Uterus (tissue), 3 donors: ENCODE measurements at regions not wholly inside any gene's neighbourhood (a gene's known extent, or its start where the extent isn't known, plus 50 kb on each side); places are given as distances from the start of the nearest gene placed in this dataset.

Source experiments
- DNase-seq, 2 donors: peaks; one replicate each; pipeline ENCODE4 v3.0.0-alpha.2; 2019 to 2020
- H3K27ac ChIP-seq, 2 donors: fragments of 200-600 bp; sonication (generic); 1 replicate in 1 of 2; 2 replicates in 1 of 2; pipeline ENCODE4 v1.5.1; 2016 to 2018
- H3K27me3 ChIP-seq, 2 donors: fragments of 200-600 bp; sonication (generic); one replicate each; pipeline ENCODE4 v1.5.1; 2018 to 2019; ENCODE audit warnings: control low read depth in 1 of 2
- H3K36me3 ChIP-seq, 2 donors: fragments of 200-600 bp; sonication (generic); one replicate each; pipeline ENCODE4 v1.5.1; 2019; ENCODE audit warnings: control low read depth in 1 of 2
- H3K4me1 ChIP-seq, 2 donors: fragments of 200-600 bp; sonication (generic); one replicate each; pipeline ENCODE4 v1.5.1; 2018 to 2019; ENCODE audit warnings: control low read depth in 1 of 2
- H3K4me3 ChIP-seq, 2 donors: fragments of 200-600 bp; sonication (generic); 1 replicate in 1 of 2; 2 replicates in 1 of 2; pipeline ENCODE4 v1.5.1; 2018 to 2019; ENCODE audit warnings: mild to moderate bottlenecking in 1 of 2
- H3K9me3 ChIP-seq, 2 donors: fragments of 200-600 bp; sonication (generic); one replicate each; pipeline ENCODE4 v1.5.1; 2019; ENCODE audit warnings: control low read depth in 1 of 2
- POLR2A ChIP-seq, 2 donors: fragments of 450-650 bp; IDR thresholded peaks; one replicate each; pipeline ENCODE4 v1.6.1; 2016; ENCODE audit warnings: antibody characterized with exemption in 2 of 2, mild to moderate bottlenecking in 1 of 2, moderate library complexity in 1 of 2
- intact Hi-C: fragments of 100-400 bp; cut with DNase I; formaldehyde crosslinking; loops from one replicate; pipeline ENCODE4 v1.15.1; 2023; ENCODE audit warnings: low total_unique reads
- TF ChIP-seq, protein P1 (sequence below), 4 experiments: fragments of 200-600 bp in 2 of 4; fragments of 450-650 bp in 2 of 4; sonication (generic) in 2 of 4; IDR thresholded peaks; one replicate each; pipeline ENCODE4 v1.5.1; 2016 to 2019; ENCODE audit warnings: antibody characterized with exemption in 4 of 4, mild to moderate bottlenecking in 2 of 4, moderate library complexity in 1 of 4
- donor health status: DM: yes; HTN: yes; CAD: no.

DNA sequence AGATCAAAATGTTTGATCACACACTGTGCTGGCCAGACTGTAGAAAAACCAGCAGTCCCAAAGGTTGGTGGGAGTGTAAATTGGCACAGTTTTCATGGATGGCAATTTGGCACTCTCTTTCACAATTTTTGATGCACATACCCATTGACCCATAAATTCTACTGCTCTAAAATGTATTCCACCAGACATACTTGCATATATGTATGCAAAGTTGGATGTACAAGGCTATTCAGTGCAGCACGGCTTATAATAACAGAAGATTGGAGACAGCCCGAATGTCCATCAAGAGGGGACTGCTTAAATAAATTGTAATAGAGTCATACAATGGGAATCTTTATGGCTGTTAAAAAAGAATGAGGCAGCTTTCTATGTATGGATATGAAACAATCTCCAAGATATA lies 101.7 kb upstream of the TOP1 start:
- no peaks in the 10 kb centered on the region for H3K36me3 ChIP-seq
- no peak for DNase-seq
- no peak overlapping the region for H3K4me3 ChIP-seq
- no peak overlapping the region for H3K27ac ChIP-seq
- H3K9me3 ChIP-seq: no peaks in the 10 kb centered on the region
- intact Hi-C loops: no loop called here
- no peaks in the 10 kb centered on the region for H3K4me1 ChIP-seq
- TF ChIP-seq POLR2A (IDR thresholded peaks at IDR 0.05): no peak
- TF ChIP-seq, protein P1, sequence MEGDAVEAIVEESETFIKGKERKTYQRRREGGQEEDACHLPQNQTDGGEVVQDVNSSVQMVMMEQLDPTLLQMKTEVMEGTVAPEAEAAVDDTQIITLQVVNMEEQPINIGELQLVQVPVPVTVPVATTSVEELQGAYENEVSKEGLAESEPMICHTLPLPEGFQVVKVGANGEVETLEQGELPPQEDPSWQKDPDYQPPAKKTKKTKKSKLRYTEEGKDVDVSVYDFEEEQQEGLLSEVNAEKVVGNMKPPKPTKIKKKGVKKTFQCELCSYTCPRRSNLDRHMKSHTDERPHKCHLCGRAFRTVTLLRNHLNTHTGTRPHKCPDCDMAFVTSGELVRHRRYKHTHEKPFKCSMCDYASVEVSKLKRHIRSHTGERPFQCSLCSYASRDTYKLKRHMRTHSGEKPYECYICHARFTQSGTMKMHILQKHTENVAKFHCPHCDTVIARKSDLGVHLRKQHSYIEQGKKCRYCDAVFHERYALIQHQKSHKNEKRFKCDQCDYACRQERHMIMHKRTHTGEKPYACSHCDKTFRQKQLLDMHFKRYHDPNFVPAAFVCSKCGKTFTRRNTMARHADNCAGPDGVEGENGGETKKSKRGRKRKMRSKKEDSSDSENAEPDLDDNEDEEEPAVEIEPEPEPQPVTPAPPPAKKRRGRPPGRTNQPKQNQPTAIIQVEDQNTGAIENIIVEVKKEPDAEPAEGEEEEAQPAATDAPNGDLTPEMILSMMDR (IDR thresholded peaks at IDR 0.05): no peak
- no peaks in the 10 kb centered on the region for H3K27me3 ChIP-seq

DNA sequence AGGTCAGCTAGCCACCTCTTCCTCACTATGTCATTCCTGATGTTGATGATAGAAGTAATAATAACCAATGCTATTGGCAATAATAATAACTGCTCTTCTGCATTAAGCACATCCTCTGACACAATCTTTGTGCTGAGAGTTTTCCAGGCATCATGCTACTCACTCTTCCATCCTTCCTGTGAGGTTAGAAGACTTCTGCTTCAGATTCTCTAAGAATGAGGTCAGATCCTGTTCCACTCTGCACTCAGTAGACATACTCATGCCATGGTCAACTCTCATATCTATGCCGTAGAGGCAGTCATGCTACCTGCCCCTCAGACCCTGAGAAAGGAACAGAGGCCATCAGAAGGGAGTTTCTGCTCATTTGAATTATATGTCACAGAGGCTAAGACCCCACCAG lies 98.1 kb upstream of the TOP1 start:
- TF ChIP-seq POLR2A (IDR thresholded peaks at IDR 0.05): no peak
- TF ChIP-seq, protein P1 (IDR thresholded peaks at IDR 0.05): no peak

DNA sequence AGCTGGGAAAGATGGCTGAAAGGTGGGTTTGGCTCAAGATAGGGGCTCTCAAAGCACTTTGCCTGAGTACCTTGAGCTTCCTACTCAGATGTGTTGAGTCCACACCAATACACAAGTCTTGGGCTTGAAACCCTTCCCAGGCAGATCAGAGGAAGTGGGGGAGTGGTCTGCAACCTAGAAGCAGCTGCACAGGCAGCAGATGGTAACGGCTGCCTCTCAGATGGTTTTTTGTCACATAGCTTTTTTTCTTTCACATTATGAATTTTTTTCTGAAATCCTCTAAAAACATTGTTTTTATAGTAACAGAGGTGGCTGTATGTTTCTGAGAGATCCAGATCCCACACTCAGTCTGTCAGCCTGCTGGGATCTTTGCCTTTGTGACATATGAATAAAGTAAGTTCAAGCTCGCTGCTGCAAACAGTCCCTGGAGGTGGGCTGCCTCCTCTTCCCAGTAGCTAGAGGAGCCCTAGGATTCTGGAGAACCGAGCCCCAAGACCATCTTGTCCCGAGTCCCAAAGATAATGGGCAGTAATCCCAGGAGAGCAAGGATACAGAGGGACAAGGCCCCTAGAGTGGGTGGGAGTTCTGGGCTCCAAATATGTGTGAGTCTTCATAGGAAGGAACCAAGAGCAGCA lies 97.1 kb upstream of the TOP1 start:
- no peak for DNase-seq
- no peak overlapping the region for H3K4me3 ChIP-seq
- TF ChIP-seq, protein P1 (IDR thresholded peaks at IDR 0.05): no peak
- TF ChIP-seq POLR2A (IDR thresholded peaks at IDR 0.05): no peak
- no peaks in the 10 kb centered on the region for H3K36me3 ChIP-seq
- no peak overlapping the region for H3K27ac ChIP-seq
- no peaks in the 10 kb centered on the region for H3K4me1 ChIP-seq
- no peaks in the 10 kb centered on the region for H3K9me3 ChIP-seq
- no peaks in the 10 kb centered on the region for H3K27me3 ChIP-seq
- intact Hi-C loops: no loop called here

More for the DNA sequence above, 98.1 kb upstream of the TOP1 start:
- no peaks in the 10 kb centered on the region for H3K36me3 ChIP-seq
- intact Hi-C loops: no loop called here
- H3K4me1 ChIP-seq: no peaks in the 10 kb centered on the region
- H3K9me3 ChIP-seq: no peaks in the 10 kb centered on the region
- H3K27ac ChIP-seq: no peak overlapping the region
- DNase-seq: no peak
- no peak overlapping the region for H3K4me3 ChIP-seq
- no peaks in the 10 kb centered on the region for H3K27me3 ChIP-seq

DNA sequence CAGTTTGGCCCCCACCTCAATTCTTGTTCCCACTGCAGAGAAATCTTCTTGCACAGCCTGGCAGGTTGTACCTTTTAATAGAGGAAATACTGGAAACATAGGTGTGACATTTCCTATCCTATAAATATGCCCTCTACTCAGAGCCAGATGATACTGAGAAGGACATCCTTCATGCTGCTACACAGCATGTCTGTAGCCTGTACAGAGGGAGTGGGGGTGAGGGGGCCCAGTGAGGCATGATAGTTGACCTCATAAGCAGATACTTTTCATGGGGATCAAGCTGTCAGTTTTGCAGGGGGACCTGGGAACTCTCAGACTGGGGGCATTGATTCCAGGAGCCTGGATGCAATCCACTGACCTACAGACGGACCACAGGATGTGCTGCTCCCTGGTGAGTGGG lies 96.2 kb upstream of the TOP1 start:
- TF ChIP-seq, protein P1 (IDR thresholded peaks at IDR 0.05): no peak
- TF ChIP-seq POLR2A (IDR thresholded peaks at IDR 0.05): no peak
- intact Hi-C loops: no loop called here

DNA sequence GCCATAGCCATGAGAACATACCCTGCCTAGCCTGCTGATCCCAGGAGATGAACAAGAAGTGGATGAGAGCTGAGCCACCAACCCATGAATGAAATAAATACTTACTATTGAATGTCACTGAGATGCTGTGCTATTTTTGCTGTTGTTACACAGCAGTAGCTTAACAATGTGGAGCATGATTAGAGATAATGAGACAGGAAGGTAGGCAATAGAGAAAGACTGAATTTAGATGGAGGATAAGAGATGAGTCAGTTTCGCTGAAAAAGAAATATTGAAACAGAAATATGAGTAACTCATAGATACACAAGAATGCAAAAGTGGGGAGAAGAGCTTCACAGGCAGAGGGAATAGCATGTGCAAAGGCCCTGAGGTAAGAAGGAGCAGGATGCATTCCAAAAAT lies 94.9 kb upstream of the TOP1 start:
- Histone ChIP-seq H3K9me3 (no peaks in the 10 kb centered on the region), H3K27ac (no peak overlapping the region), H3K36me3 (no peaks in the 10 kb centered on the region), H3K27me3 (no peaks in the 10 kb centered on the region), H3K4me3 (no peak overlapping the region), H3K4me1 (no peaks in the 10 kb centered on the region)
- DNase-seq: no peak
- TF ChIP-seq, protein P1 (IDR thresholded peaks at IDR 0.05): no peak
- no peak for TF ChIP-seq POLR2A (IDR thresholded peaks at IDR 0.05)
- intact Hi-C loops: no loop called here

More for the DNA sequence above, 96.2 kb upstream of the TOP1 start:
- Histone ChIP-seq H3K27ac (no peak overlapping the region), H3K9me3 (no peaks in the 10 kb centered on the region), H3K27me3 (no peaks in the 10 kb centered on the region), H3K4me1 (no peaks in the 10 kb centered on the region), H3K36me3 (no peaks in the 10 kb centered on the region), H3K4me3 (no peak overlapping the region)
- no peak for DNase-seq
